ENCODE measurements at regions not wholly inside any gene's neighbourhood (a gene's known extent, or its start where the extent isn't known, plus 50 kb on each side); places are given as distances from the start of the nearest gene placed in this dataset.
"Not testable (repeated sequence)": the region's sequence is repeated elsewhere in the genome, so short reads cannot be mapped to it uniquely, and the experiment has no call there.

DNA sequence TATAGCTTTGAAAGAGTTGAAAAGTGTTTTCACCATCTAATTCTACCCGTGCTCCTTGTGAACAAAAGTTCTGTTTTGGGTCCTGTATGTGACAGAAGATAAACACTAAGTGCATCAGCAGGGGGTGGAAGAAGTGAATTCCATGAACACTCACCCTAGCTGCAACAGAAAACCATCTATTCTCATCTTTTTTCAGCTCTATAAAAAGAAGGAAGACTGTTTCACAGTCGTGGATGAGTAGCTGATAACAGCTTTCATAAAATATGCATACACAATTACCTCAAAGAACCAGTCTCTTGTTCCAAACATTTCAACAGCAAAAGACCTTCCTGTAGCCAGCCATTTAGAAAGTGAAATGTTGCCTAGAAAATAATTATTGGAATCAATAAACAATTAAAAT lies 281.7 kb upstream of the RASGRP1 start:
- Mint-ChIP-seq H3K4me3 (no peak overlapping the region), H3K4me1 (ENCODE audit: low read depth) (no peaks in the 10 kb centered on the region), H3K27me3 (peaks cover 48% of the 10 kb centered on the region), H3K36me3 (ENCODE audit: low read depth) (no peaks in the 10 kb centered on the region), H3K27ac (no peak overlapping the region), H3K9me3 (no peaks in the 10 kb centered on the region)
- H3K9me3 ChIP-seq (ENCODE audit: control insufficient read depth in 1 of 2, insufficient read depth in 1 of 2, low read length in 2 of 2), result no peaks in the 10 kb centered on the region
- H3K36me3 ChIP-seq (ENCODE audit: insufficient read depth, low read length), result no peaks in the 10 kb centered on the region
- no peak for DNase-seq
- H3K4me1 ChIP-seq (ENCODE audit: insufficient read depth, low read length), result no peaks in the 10 kb centered on the region
- TF ChIP-seq, protein P1, sequence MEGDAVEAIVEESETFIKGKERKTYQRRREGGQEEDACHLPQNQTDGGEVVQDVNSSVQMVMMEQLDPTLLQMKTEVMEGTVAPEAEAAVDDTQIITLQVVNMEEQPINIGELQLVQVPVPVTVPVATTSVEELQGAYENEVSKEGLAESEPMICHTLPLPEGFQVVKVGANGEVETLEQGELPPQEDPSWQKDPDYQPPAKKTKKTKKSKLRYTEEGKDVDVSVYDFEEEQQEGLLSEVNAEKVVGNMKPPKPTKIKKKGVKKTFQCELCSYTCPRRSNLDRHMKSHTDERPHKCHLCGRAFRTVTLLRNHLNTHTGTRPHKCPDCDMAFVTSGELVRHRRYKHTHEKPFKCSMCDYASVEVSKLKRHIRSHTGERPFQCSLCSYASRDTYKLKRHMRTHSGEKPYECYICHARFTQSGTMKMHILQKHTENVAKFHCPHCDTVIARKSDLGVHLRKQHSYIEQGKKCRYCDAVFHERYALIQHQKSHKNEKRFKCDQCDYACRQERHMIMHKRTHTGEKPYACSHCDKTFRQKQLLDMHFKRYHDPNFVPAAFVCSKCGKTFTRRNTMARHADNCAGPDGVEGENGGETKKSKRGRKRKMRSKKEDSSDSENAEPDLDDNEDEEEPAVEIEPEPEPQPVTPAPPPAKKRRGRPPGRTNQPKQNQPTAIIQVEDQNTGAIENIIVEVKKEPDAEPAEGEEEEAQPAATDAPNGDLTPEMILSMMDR (IDR thresholded peaks at IDR 0.05), result no peak
- ATAC-seq (ENCODE audit: poor library complexity), result no peak
- POLR2A ChIA-PET, result interaction anchor here (0.6 kb wide), 1 partner anchor 671 kb away, joined by 3 read pairs; no protein-coding TSS in a partner anchor
- H3K27me3 ChIP-seq (ENCODE audit: control insufficient read depth in 1 of 2, insufficient read depth in 2 of 2, low read length in 2 of 2), result peaks cover 0 to 8% of the 10 kb centered on the region in 2 experiments
- H3K27ac ChIP-seq (ENCODE audit: low read depth in 1 of 2, low read length in 2 of 2), result no peak overlapping the region
- CTCF ChIA-PET, result no interaction called here
- intact Hi-C loops (cut with DNase I, micrococcal nuclease), result no loop called here
- H3K4me3 ChIP-seq (ENCODE audit: low read length), result no peak overlapping the region

DNA sequence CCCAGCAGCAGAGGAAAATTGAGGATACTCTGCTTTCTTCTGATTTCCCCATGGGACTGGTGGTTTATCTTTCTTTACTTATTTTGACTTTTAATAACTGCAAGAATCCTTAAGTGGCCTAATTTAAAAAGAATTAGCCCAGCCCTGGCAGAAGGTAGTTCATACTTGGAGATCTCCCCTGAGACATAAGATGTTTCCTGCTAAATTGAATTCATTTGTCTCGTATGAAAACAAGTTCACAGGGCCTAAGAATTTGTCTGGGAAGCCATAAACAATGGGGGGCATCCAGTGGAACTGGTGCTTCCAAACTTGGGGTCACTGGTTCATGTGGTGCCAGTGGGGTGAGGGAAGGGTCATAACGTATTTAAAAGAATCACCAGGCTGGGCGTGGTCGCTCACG lies 283.1 kb upstream of the RASGRP1 start:
- peaks cover 0 to 8% of the 10 kb centered on the region in 2 experiments for H3K27me3 ChIP-seq (ENCODE audit: control insufficient read depth in 1 of 2, insufficient read depth in 2 of 2, low read length in 2 of 2)
- DNase-seq (no peak), ATAC-seq (ENCODE audit: poor library complexity) (no peak)
- no peak overlapping the region for H3K27ac ChIP-seq (ENCODE audit: low read depth in 1 of 2, low read length in 2 of 2)
- Mint-ChIP-seq H3K9me3 (no peaks in the 10 kb centered on the region), H3K4me1 (ENCODE audit: low read depth) (no peaks in the 10 kb centered on the region), H3K4me3 (no peak overlapping the region), H3K36me3 (ENCODE audit: low read depth) (no peaks in the 10 kb centered on the region), H3K27ac (no peak overlapping the region), H3K27me3 (peaks cover 40% of the 10 kb centered on the region)
- H3K4me3 ChIP-seq (ENCODE audit: low read length), result no peak overlapping the region
- no peaks in the 10 kb centered on the region for H3K9me3 ChIP-seq (ENCODE audit: control insufficient read depth in 1 of 2, insufficient read depth in 1 of 2, low read length in 2 of 2)
- intact Hi-C loops (cut with DNase I, micrococcal nuclease), result no loop called here
- no peaks in the 10 kb centered on the region for H3K36me3 ChIP-seq (ENCODE audit: insufficient read depth, low read length)
- POLR2A ChIA-PET, result no interaction called here
- TF ChIP-seq, protein P1 (IDR thresholded peaks at IDR 0.05), result no peak
- CTCF ChIA-PET, result no interaction called here
- H3K4me1 ChIP-seq (ENCODE audit: insufficient read depth, low read length), result no peaks in the 10 kb centered on the region

DNA sequence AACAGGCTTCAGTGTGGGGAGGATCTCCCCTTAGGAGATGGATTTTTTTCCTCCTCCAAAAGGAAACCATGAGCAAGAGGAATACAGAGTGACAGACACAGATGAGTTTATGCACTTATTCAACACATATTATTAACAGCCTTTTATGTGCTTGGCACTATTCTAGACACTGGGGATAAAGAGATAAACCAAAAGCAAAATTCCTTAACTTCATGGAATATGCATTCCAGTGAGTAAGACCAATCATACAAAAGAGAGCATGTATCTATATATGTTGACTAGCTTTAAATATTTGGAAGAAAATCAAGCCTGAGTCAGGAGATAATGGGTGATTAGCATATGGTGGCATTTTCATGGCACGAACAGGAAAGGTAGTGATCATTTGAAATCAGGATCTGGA lies 284.4 kb upstream of the RASGRP1 start:
- CTCF ChIA-PET, result no interaction called here
- intact Hi-C loops (cut with DNase I, micrococcal nuclease), result no loop called here
- TF ChIP-seq, protein P1 (IDR thresholded peaks at IDR 0.05), result no peak
- Mint-ChIP-seq H3K4me1 (ENCODE audit: low read depth) (no peaks in the 10 kb centered on the region), H3K4me3 (no peak overlapping the region), H3K36me3 (ENCODE audit: low read depth) (no peaks in the 10 kb centered on the region), H3K9me3 (no peaks in the 10 kb centered on the region), H3K27me3 (peaks cover 37% of the 10 kb centered on the region), H3K27ac (no peak overlapping the region)
- H3K4me1 ChIP-seq (ENCODE audit: insufficient read depth, low read length), result no peaks in the 10 kb centered on the region
- no peaks in the 10 kb centered on the region for H3K36me3 ChIP-seq (ENCODE audit: insufficient read depth, low read length)
- ATAC-seq (ENCODE audit: poor library complexity) (no peak), DNase-seq (no peak)
- no peaks in the 10 kb centered on the region for H3K9me3 ChIP-seq (ENCODE audit: control insufficient read depth in 1 of 2, insufficient read depth in 1 of 2, low read length in 2 of 2)
- POLR2A ChIA-PET, result no interaction called here
- H3K27ac ChIP-seq (ENCODE audit: low read depth in 1 of 2, low read length in 2 of 2), result no peak overlapping the region
- no peak overlapping the region for H3K4me3 ChIP-seq (ENCODE audit: low read length)
- peaks cover 0 to 8% of the 10 kb centered on the region in 2 experiments for H3K27me3 ChIP-seq (ENCODE audit: control insufficient read depth in 1 of 2, insufficient read depth in 2 of 2, low read length in 2 of 2)

DNA sequence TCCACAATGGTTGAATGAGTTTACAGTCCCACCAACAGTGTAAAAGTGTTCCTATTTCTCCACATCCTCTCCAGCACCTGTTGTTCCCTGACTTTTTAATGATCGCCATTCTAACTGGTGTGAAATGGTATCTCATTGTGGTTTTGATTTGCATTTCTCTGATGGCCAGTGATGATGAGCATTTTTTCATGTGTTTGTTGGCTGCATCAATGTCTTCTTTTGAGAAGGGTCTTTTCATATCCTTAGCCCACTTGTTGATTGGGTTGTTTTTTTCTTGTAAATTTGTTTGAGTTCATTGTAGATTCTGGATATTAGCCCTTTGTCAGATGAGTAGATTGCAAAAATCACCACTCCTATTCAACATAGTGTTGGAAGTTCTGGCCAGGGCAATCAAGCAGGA lies 287.6 kb upstream of the RASGRP1 start:
- H3K36me3 Mint-ChIP-seq (ENCODE audit: low read depth); CTCF ChIA-PET; POLR2A ChIA-PET; H3K36me3 ChIP-seq (ENCODE audit: insufficient read depth, low read length); H3K4me1 Mint-ChIP-seq (ENCODE audit: low read depth); H3K9me3 Mint-ChIP-seq; DNase-seq; H3K27ac Mint-ChIP-seq; H3K27ac ChIP-seq (ENCODE audit: low read depth in 1 of 2, low read length in 2 of 2); ATAC-seq (ENCODE audit: poor library complexity); H3K9me3 ChIP-seq (ENCODE audit: control insufficient read depth in 1 of 2, insufficient read depth in 1 of 2, low read length in 2 of 2); H3K4me3 ChIP-seq (ENCODE audit: low read length); H3K4me1 ChIP-seq (ENCODE audit: insufficient read depth, low read length); H3K27me3 ChIP-seq (ENCODE audit: control insufficient read depth in 1 of 2, insufficient read depth in 2 of 2, low read length in 2 of 2); H3K4me3 Mint-ChIP-seq: not testable (repeated sequence)
- H3K27me3 Mint-ChIP-seq, result peaks cover 32% of the 10 kb centered on the region
- intact Hi-C loops (cut with DNase I, micrococcal nuclease), result loop anchor here in 1 of 2 experiments (2.0 to 10.0 kb wide), 2 partner anchors 145 to 377 kb away; no protein-coding TSS in a partner anchor

All from CD4-positive, alpha-beta T cell (primary cell).